ENCODE measurements at regions not wholly inside any gene's neighbourhood (a gene's known extent, or its start where the extent isn't known, plus 50 kb on each side); places are given as distances from the start of the nearest gene placed in this dataset.

DNA sequence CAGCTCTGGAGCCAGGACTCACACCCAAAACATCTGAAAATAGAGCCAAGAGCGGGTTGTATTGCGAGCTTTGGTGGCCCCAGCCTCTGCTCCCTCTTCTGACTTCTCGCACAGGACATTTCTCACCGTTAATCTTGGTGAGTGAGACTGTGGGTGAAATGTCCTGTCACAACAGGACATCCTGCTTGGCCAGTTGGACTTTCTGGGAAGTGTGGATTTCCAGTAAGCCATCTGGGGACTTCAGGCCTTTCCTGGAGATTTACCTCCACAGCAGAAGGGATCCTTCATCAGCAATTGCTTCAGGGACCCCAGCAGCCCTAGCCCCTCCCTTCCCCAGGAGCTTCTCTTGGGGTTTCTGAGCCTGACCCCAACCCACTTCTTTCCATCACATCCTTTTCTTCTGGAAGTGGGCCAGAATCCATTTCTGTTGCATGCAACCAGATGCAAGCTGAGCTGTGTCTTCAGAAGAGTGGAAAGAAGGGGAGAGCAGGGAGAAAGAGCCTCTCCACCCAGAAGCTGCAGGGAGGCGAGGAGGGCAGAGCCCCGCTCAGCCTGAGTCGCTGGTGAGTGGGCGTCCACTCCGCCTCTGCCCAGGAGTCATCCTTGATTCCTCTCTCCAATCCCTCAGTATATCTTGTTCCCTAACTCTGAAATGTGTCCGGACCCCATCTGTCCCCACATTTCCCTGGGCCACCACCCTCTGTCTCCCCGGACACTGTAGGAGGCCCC is 50.3 kb upstream of the GADD45G start:
- no peak for DNase-seq

DNA sequence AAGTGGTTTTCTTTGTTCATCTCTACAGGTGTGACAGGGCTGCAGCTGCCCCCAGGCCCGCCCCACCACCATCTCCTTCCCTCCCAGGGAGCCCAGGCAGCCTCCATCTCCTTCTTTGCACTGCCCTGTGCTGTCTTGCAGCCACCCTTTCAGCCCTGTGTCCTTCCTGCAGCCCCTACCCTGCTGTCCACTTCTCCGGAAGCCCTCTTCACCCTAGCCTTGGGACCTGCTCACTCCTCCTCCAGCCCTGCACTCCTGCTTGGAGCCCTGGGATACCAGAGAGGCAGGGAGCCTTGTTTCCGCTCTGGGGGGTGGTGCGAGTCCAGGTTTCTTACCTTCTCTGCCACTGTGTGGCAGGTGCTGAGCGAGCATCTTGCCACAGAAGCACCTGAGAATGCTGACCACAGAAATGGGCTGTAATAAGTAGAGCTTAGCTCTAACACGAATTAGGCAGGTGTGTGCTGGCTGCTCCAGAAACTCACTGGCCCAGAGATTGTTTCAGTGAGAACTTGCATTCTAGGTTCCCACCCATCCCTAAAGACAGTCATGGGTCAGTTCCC is 51.3 kb upstream of the GADD45G start:
- no peak for DNase-seq

DNA sequence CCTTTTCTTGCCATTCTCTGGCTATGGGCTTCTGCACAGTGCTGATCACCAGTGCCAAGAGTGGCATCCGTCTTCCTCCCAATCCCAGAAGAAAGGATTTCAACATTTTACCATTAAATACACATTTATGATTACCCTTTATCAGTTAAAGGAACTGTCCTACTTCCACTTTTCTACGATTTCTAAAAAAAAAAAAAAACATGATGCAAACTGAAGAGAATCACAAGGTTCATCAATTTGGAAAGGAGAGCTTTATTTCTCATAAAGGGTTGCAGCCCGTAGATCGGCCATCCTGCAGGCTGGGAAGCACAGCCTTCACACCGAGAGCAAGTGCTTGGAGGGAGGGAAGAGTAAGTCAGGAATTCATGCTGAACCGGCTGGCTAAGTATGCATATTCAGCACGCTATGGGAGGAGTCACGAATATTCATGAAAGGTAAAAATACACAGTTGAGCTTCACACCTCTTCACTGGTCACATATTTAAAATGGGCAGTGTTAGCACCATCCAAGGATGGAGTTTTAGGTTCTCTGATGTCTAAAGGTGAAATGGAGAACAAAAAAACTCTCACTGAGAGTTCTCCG is 52.5 kb upstream of the SEMA4D start:
- no peak for DNase-seq

DNA sequence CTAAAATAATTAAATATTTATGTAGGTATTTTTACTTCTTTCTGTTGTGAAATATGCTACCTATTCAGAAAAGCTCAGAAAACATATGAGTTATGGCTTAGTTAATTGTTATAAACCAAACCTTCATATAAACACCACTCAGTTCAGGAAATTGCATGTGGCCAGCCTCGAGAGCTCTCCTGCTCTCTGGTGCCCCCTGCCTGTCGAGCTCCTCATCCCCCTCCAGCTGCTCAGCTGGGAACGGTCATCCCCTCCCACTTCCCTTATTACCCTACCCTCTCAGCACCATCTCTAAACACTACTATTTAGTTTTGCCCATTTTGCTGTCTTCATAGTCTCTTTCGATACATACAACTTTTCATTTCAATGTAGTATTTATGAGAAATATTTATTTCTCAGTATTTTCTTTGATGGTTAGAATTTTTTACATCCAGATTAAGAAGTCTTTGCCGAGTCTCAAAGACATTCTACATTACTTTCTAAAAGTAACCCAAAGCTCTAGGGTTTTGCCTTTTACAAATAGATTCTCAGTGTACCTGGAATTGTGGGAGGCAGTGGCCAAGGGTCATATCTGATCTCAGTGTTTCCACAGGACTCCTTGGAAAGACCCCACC is 51.2 kb upstream of the SEMA4D start:
- DNase-seq = peak; percentile 70

DNA sequence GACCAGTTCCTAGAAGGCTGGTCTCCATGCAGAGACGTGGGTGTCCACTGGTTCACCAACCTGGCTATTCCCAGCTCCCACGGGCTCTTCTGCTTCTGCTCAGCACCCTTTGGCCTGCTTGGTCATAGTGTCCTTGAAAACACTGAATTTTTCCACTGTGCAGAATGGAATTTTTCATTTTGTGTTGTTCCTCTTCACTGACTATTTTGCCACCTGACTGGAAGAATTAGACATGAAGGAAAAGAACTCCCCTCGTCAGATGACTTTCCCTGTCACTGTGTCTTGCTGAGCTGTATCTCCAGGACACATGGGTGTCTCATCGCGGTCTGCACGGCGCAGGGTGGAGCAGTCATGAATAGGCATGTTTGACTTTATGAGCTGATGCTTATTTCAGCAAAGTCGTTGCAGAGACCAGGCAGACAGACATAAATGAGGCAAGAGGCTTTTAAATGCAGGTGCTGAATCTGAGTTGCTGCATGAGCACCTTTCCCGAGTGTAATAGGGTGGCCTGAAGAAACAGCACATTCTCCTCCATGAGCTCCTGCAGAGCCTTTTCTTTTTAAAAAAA is 50.2 kb upstream of the SEMA4D start:
- DNase-seq = no peak

Measured in NCI-H2029 treated with DMSO at 0.1 percent for 48 hours (cell line).